ENCODE measurements at regions not wholly inside any gene's neighbourhood (a gene's known extent, or its start where the extent isn't known, plus 50 kb on each side); places are given as distances from the start of the nearest gene placed in this dataset.

- no peak for TF ChIP-seq GATA3 (IDR thresholded peaks at IDR 0.05; ENCODE audit: low read depth, low read length)
- no peak for TF ChIP-seq GATA2 (IDR thresholded peaks at IDR 0.05; ENCODE audit: low read depth, low read length)
These were observed 289.7 kb upstream of the TMEM161B start for GRCh38 chr5:88558366-88558765.

- TF ChIP-seq GATA3 (IDR thresholded peaks at IDR 0.05; ENCODE audit: low read depth, low read length) (no peak), GATA2 (IDR thresholded peaks at IDR 0.05; ENCODE audit: low read depth, low read length) (no peak)
These were observed 289.2 kb upstream of the TMEM161B start for GRCh38 chr5:88557881-88558280.

- TF ChIP-seq GATA2 (IDR thresholded peaks at IDR 0.05; ENCODE audit: low read depth, low read length) (no peak), GATA3 (IDR thresholded peaks at IDR 0.05; ENCODE audit: low read depth, low read length) (no peak)
These were observed 288.5 kb upstream of the TMEM161B start for GRCh38 chr5:88557131-88557530.

GRCh38 chr5:88556406-88556805 is 287.8 kb upstream of the TMEM161B start:
- TF ChIP-seq GATA2 (IDR thresholded peaks at IDR 0.05; ENCODE audit: low read depth, low read length) = no peak
- no peak for TF ChIP-seq GATA3 (IDR thresholded peaks at IDR 0.05; ENCODE audit: low read depth, low read length)

GRCh38 chr5:88555674-88556073 is 287.0 kb upstream of the TMEM161B start:
- TF ChIP-seq GATA2 (IDR thresholded peaks at IDR 0.05; ENCODE audit: low read depth, low read length) (no peak), GATA3 (IDR thresholded peaks at IDR 0.05; ENCODE audit: low read depth, low read length) (no peak)

GRCh38 chr5:88553986-88554385 is 285.3 kb upstream of the TMEM161B start:
- TF ChIP-seq GATA2 (IDR thresholded peaks at IDR 0.05; ENCODE audit: low read depth, low read length) = no peak
- TF ChIP-seq GATA3 (IDR thresholded peaks at IDR 0.05; ENCODE audit: low read depth, low read length) = no peak

- TF ChIP-seq GATA2 (IDR thresholded peaks at IDR 0.05; ENCODE audit: low read depth, low read length) (no peak), GATA3 (IDR thresholded peaks at IDR 0.05; ENCODE audit: low read depth, low read length) (no peak)
These were observed 284.7 kb upstream of the TMEM161B start for GRCh38 chr5:88553136-88553875.

- no peak for TF ChIP-seq GATA2 (IDR thresholded peaks at IDR 0.05; ENCODE audit: low read depth, low read length)
- TF ChIP-seq GATA3 (IDR thresholded peaks at IDR 0.05; ENCODE audit: low read depth, low read length) = no peak
These were observed 283.8 kb upstream of the TMEM161B start for GRCh38 chr5:88552426-88552825.

- TF ChIP-seq GATA2 (IDR thresholded peaks at IDR 0.05; ENCODE audit: low read depth, low read length) = no peak
These were observed 283.2 kb upstream of the TMEM161B start for GRCh38 chr5:88551724-88552345.

GRCh38 chr5:88550736-88551135 is 282.1 kb upstream of the TMEM161B start:
- TF ChIP-seq GATA2 (IDR thresholded peaks at IDR 0.05; ENCODE audit: low read depth, low read length) (no peak), GATA3 (IDR thresholded peaks at IDR 0.05; ENCODE audit: low read depth, low read length) (no peak)

- TF ChIP-seq GATA3 (IDR thresholded peaks at IDR 0.05; ENCODE audit: low read depth, low read length) = no peak
These were observed 279.6 kb upstream of the TMEM161B start for GRCh38 chr5:88548136-88548805.

- no peak for TF ChIP-seq GATA2 (IDR thresholded peaks at IDR 0.05; ENCODE audit: low read depth, low read length)
These were observed 276.7 kb upstream of the TMEM161B start for GRCh38 chr5:88545338-88545737.

GRCh38 chr5:88544671-88545070 is 276.0 kb upstream of the TMEM161B start:
- TF ChIP-seq GATA2 (IDR thresholded peaks at IDR 0.05; ENCODE audit: low read depth, low read length) (no peak), GATA3 (IDR thresholded peaks at IDR 0.05; ENCODE audit: low read depth, low read length) (no peak)

- TF ChIP-seq GATA2 (IDR thresholded peaks at IDR 0.05; ENCODE audit: low read depth, low read length) (no peak), GATA3 (IDR thresholded peaks at IDR 0.05; ENCODE audit: low read depth, low read length) (no peak)
These were observed 275.5 kb upstream of the TMEM161B start for GRCh38 chr5:88544136-88544645.

- no peak for TF ChIP-seq GATA3 (IDR thresholded peaks at IDR 0.05; ENCODE audit: low read depth, low read length)
- no peak for TF ChIP-seq GATA2 (IDR thresholded peaks at IDR 0.05; ENCODE audit: low read depth, low read length)
These were observed 274.1 kb upstream of the TMEM161B start for GRCh38 chr5:88542786-88543185.
